ENCODE measurements at regions not wholly inside any gene's neighbourhood (a gene's known extent, or its start where the extent isn't known, plus 50 kb on each side); places are given as distances from the start of the nearest gene placed in this dataset.
"Not testable (repeated sequence)": the region's sequence is repeated elsewhere in the genome, so short reads cannot be mapped to it uniquely, and the experiment has no call there.

GRCh38 chr5:178047943-178048342, 51.9 kb upstream of the PROP1 start:
- TF ChIP-seq POLR2AphosphoS5 (IDR thresholded peaks at IDR 0.05; ENCODE audit: insufficient read depth, low read depth, low read length); POLR2A (IDR thresholded peaks at IDR 0.05; ENCODE audit: low read depth, low read length); EZH2 (IDR thresholded peaks at IDR 0.05; ENCODE audit: borderline replicate concordance, low read depth, low read length, severe bottlenecking); MYC (IDR thresholded peaks at IDR 0.05; ENCODE audit: low read depth, low read length); FOS (IDR thresholded peaks at IDR 0.05; ENCODE audit: borderline replicate concordance, insufficient read depth, low read length); JUN (IDR thresholded peaks at IDR 0.05; ENCODE audit: borderline replicate concordance, insufficient read depth, insufficient read length, low read depth); GATA2 (IDR thresholded peaks at IDR 0.05; ENCODE audit: insufficient read depth, insufficient read length, low read depth, low read length): not testable (repeated sequence)
- TF ChIP-seq, protein P1, sequence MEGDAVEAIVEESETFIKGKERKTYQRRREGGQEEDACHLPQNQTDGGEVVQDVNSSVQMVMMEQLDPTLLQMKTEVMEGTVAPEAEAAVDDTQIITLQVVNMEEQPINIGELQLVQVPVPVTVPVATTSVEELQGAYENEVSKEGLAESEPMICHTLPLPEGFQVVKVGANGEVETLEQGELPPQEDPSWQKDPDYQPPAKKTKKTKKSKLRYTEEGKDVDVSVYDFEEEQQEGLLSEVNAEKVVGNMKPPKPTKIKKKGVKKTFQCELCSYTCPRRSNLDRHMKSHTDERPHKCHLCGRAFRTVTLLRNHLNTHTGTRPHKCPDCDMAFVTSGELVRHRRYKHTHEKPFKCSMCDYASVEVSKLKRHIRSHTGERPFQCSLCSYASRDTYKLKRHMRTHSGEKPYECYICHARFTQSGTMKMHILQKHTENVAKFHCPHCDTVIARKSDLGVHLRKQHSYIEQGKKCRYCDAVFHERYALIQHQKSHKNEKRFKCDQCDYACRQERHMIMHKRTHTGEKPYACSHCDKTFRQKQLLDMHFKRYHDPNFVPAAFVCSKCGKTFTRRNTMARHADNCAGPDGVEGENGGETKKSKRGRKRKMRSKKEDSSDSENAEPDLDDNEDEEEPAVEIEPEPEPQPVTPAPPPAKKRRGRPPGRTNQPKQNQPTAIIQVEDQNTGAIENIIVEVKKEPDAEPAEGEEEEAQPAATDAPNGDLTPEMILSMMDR (IDR thresholded peaks at IDR 0.05; ENCODE audit: extremely low read depth in 1 of 2, insufficient read depth in 1 of 2, low read depth in 1 of 2, low read length in 2 of 2) = not testable (repeated sequence)
- TF ChIP-seq, protein P2, sequence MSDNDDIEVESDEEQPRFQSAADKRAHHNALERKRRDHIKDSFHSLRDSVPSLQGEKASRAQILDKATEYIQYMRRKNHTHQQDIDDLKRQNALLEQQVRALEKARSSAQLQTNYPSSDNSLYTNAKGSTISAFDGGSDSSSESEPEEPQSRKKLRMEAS (IDR thresholded peaks at IDR 0.05; ENCODE audit: insufficient read depth, insufficient read length) = not testable (repeated sequence)
